ENCODE measurements at regions not wholly inside any gene's neighbourhood (a gene's known extent, or its start where the extent isn't known, plus 50 kb on each side); places are given as distances from the start of the nearest gene placed in this dataset.

DNA sequence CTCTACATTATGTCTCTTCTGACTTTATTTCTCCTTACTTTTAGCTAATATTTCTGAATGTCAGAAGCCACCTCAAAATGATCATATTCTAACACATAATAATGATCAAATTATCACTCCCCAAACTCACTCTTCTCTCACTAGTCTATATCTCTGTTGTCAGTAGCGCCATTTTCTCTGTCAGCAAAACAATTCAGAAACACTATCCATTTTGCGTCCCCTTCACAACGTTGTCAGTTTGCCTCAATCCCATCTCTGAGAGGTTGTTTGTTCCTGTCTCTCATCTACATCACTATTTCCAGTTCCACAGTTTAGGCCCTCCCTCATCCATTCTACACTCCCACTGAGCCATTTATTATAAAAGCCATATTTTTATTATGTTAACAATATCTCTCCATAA, 1376.3 kb upstream of the ACVR2A start:
- H3K9me3 ChIP-seq: no peaks in the 10 kb centered on the region
- H3K27ac ChIP-seq: no peak overlapping the region
- TF ChIP-seq, protein P1, sequence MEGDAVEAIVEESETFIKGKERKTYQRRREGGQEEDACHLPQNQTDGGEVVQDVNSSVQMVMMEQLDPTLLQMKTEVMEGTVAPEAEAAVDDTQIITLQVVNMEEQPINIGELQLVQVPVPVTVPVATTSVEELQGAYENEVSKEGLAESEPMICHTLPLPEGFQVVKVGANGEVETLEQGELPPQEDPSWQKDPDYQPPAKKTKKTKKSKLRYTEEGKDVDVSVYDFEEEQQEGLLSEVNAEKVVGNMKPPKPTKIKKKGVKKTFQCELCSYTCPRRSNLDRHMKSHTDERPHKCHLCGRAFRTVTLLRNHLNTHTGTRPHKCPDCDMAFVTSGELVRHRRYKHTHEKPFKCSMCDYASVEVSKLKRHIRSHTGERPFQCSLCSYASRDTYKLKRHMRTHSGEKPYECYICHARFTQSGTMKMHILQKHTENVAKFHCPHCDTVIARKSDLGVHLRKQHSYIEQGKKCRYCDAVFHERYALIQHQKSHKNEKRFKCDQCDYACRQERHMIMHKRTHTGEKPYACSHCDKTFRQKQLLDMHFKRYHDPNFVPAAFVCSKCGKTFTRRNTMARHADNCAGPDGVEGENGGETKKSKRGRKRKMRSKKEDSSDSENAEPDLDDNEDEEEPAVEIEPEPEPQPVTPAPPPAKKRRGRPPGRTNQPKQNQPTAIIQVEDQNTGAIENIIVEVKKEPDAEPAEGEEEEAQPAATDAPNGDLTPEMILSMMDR (IDR thresholded peaks at IDR 0.05): no peak
- TF ChIP-seq POLR2AphosphoS5 (IDR thresholded peaks at IDR 0.05): no peak
- no peak for TF ChIP-seq POLR2A (IDR thresholded peaks at IDR 0.05)
- TF ChIP-seq EP300 (IDR thresholded peaks at IDR 0.05): no peak
- intact Hi-C loops (cut with DNase I): no loop called here
- H3K36me3 ChIP-seq: no peaks in the 10 kb centered on the region
- DNase-seq: no peak
- no peaks in the 10 kb centered on the region for H3K4me1 ChIP-seq
- no peaks in the 10 kb centered on the region for H3K27me3 ChIP-seq
- WGBS, 2 donors: 90% methylated on average over 3 of the region's 3 CpGs
- no peak overlapping the region for H3K4me3 ChIP-seq

DNA sequence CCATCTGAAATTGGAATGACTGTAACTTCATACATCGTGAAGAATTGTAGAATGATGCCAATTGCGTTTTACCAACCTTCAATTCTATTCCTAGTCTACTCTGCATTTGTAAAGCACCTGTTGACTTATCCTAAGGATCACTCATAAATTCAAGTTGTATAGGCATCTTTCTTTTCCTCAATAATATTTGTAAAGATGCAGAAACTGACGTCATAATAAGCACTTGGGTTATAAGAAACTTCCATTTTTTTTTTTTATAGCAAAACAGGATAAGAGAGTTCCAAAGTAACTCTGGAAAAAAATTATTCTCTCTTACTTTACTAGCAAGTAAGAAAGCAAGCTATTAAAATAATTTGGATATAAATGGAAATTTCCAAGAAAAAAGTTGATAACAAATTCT, 1377.4 kb upstream of the ACVR2A start:
- TF ChIP-seq EP300 (IDR thresholded peaks at IDR 0.05) (no peak), POLR2AphosphoS5 (IDR thresholded peaks at IDR 0.05) (no peak), POLR2A (IDR thresholded peaks at IDR 0.05) (no peak)
- TF ChIP-seq, protein P1 (IDR thresholded peaks at IDR 0.05): no peak
- Histone ChIP-seq H3K27ac (no peak overlapping the region), H3K27me3 (no peaks in the 10 kb centered on the region), H3K36me3 (no peaks in the 10 kb centered on the region), H3K4me3 (no peak overlapping the region), H3K9me3 (no peaks in the 10 kb centered on the region), H3K4me1 (no peaks in the 10 kb centered on the region)
- DNase-seq: no peak
- intact Hi-C loops (cut with DNase I): no loop called here
- WGBS, 2 donors: 79 to 90% methylated on average over 3 of the region's 3 CpGs

DNA sequence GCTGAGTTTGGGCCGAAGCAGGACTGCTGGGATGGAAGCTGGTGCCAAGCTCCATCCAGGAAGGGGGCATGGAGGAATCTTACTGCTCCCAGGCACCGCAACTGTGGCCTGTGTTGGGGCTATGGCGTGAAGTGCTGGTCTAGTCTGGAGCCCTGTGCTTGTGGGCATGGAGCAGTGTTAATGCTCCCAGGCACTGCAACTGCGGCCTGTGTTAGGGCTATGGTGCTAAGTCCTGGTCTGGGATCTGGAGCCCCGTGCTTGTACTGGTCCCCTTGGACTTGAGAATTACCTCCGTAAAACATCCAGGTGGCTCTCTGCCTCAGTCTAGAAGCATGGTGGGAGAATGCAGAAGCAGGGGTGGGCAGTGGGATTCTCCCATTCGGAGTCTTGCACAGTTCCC, 1379.4 kb upstream of the ACVR2A start:
- H3K27me3 ChIP-seq: no peaks in the 10 kb centered on the region
- 90 to 95% methylated on average over 7 of the region's 7 CpGs for WGBS, 2 donors
- no peaks in the 10 kb centered on the region for H3K4me1 ChIP-seq
- TF ChIP-seq EP300 (IDR thresholded peaks at IDR 0.05) (no peak), POLR2AphosphoS5 (IDR thresholded peaks at IDR 0.05) (no peak), POLR2A (IDR thresholded peaks at IDR 0.05) (no peak)
- TF ChIP-seq, protein P1 (IDR thresholded peaks at IDR 0.05): no peak
- intact Hi-C loops (cut with DNase I): no loop called here
- DNase-seq: no peak
- H3K9me3 ChIP-seq: no peaks in the 10 kb centered on the region
- H3K36me3 ChIP-seq: no peaks in the 10 kb centered on the region
- H3K27ac ChIP-seq: no peak overlapping the region
- no peak overlapping the region for H3K4me3 ChIP-seq

DNA sequence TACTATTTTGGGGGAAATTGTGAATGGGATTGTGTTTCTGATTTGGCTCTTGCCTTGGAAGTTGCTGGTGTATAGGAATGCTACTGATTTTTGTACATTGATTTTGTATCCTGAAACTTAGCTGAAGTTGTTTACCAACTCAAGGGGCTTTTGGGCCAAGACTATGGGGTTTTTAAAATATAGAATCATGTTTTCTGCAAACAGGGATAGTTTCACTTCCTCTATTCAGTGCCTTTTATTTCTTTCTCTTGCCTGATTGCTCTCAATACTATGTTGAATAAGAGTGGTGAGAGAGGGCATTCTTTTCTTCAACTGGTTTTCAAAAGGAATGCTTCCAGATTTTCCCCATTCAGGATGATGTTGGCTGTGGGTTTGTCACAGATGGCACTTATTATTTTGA, 1383.8 kb upstream of the ACVR2A start:
- Histone ChIP-seq H3K36me3 (no peaks in the 10 kb centered on the region), H3K27ac (no peak overlapping the region), H3K4me1 (no peaks in the 10 kb centered on the region), H3K4me3 (no peak overlapping the region), H3K9me3 (no peaks in the 10 kb centered on the region), H3K27me3 (no peaks in the 10 kb centered on the region)
- intact Hi-C loops (cut with DNase I): no loop called here
- TF ChIP-seq EP300 (IDR thresholded peaks at IDR 0.05) (no peak), POLR2A (IDR thresholded peaks at IDR 0.05) (no peak), POLR2AphosphoS5 (IDR thresholded peaks at IDR 0.05) (no peak)
- TF ChIP-seq, protein P1 (IDR thresholded peaks at IDR 0.05): no peak
- no peak for DNase-seq

DNA sequence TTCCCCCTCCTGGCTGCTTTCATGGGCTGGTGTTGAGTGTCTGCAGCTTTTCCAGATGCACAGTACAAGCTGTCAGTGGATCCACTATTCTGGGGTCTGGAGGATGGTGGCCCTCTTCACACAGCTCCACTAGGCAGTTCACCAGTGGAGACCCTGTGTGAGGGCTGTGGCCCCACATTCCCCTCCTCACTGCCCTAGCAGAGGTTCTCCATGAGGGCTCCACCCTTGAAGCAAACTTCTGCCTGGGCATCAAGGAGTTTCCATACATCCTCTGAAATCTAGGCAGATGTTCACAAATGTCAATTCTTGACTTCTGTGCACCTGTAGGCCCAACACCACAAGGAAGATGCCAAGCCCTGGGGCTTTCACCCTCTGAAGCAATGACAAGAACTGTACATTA, 1386.2 kb upstream of the ACVR2A start:
- Histone ChIP-seq H3K4me1 (no peaks in the 10 kb centered on the region), H3K27me3 (no peaks in the 10 kb centered on the region), H3K4me3 (no peak overlapping the region), H3K36me3 (no peaks in the 10 kb centered on the region), H3K9me3 (no peaks in the 10 kb centered on the region), H3K27ac (no peak overlapping the region)
- no peak for DNase-seq
- TF ChIP-seq POLR2AphosphoS5 (IDR thresholded peaks at IDR 0.05) (no peak), EP300 (IDR thresholded peaks at IDR 0.05) (no peak), POLR2A (IDR thresholded peaks at IDR 0.05) (no peak)
- TF ChIP-seq, protein P1 (IDR thresholded peaks at IDR 0.05): no peak
- intact Hi-C loops (cut with DNase I): no loop called here

Data from sigmoid colon (tissue), 6 donors.